ENCODE measurements at regions not wholly inside any gene's neighbourhood (a gene's known extent, or its start where the extent isn't known, plus 50 kb on each side); places are given as distances from the start of the nearest gene placed in this dataset.

GRCh38 chr4:144202081-144202480, 61.6 kb upstream of the GYPA start:
- no peak for DNase-seq (ENCODE audit: low read depth, low spot score)

- no peak for DNase-seq (ENCODE audit: low read depth, low spot score)
Measured at GRCh38 chr4:144203155-144203554, 62.6 kb upstream of the GYPA start.

DNA sequence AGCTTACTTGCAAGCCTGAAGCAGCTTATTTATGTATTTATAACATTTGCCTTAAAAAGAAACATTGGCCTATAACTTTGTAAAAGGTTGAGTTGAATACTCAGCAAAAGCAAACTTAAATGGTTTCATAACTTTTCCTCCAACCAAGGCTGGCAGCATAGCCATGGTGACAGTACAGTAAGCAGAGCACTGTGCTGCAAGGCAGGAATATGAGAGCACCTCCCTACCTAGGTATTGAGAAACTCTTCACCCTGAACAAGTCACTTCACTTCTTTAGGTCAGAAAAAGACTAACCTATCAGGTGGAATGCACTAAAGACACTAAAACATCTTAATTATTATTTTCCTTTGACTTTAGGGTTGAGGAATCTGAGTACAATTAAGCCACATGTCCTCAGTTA, 63.9 kb upstream of the GYPA start:
- no peak for DNase-seq (ENCODE audit: low read depth, low spot score)

DNA sequence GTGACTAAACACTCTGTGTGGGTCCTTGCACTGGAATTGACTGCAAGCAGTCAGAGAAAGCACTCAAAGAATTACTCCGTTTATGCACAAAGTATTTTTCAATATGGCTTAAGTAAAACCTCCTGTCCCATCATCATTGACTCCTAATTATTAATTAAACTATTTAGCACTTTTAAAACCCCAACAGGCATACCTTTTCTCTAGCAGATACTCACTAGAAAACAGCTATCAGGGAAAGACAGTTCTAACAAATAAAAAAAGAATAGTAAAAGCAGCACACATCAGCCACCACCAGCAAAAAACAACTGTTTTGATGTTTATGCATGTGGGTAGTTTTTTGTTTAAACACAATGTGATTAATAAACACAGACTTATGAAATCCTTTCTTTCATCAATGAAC, 66.2 kb upstream of the GYPA start:
- no peak for DNase-seq (ENCODE audit: low read depth, low spot score)

DNA sequence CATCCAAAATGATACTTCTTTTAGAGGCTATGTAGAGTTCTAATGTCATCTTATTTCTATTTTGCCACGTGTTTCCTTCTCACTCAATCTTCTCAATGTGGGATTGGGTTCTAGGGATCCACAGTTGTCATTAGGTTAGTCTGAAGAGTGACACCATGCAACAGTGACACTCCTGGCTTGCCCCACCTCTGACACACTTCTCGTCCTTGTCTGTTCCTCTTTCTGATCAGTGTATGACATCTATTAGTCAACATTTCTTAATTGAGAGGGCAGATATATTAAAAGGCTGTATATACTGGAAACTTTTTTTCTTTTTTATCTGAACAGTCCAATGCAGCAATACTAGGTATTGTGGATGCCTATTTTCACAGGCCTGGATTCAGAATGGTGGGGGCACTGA, 67.6 kb upstream of the GYPA start:
- no peak for DNase-seq (ENCODE audit: low read depth, low spot score)

- no peak for DNase-seq (ENCODE audit: low read depth, low spot score)
Measured at GRCh38 chr4:144209491-144209890, 69.0 kb upstream of the GYPA start.

- no peak for DNase-seq (ENCODE audit: low read depth, low spot score)
Measured at GRCh38 chr4:144213371-144213770, 72.9 kb upstream of the GYPA start.

GRCh38 chr4:144223149-144223548, 82.6 kb upstream of the GYPA start:
- no peak for DNase-seq (ENCODE audit: low read depth, low spot score)

DNA sequence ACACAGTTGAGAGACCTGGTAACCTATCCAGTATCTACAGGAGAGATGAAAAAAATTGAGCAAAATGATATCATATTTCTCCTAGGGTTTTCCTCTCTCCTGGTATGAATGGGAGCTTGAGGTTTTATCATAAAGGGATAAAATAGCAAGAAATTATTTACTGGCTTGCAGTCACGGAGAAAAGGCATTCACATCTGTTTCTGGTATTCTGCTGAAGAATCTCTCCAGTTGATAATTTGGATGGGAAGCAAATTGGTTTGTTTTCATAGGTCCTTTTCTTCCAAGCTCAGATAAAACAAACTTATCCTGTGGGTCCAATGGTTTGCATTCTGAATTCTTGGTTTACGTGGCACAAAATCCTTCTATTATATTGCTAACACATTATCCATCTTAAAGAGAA, 83.1 kb upstream of the GYPA start:
- DNase-seq (ENCODE audit: low read depth, low spot score) = no peak

DNA sequence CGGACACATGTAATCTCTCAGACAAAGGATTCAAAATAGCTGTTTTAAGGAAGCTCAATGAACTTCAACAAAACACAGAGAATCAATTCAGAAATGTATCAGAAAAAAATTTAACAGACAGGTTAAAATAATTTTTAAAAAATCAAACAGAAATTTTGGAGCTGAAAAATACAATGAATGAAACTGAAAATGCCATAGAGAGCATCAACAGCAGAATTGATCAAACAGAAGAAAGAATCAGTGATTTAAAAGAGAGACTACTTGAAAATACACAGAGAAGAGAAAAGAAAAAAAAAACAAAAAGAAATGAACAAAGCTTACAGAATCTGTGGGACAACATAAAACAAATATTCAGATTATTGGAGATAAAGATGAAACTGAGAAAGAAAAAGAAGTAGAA, 118.8 kb upstream of the GYPA start:
- DNase-seq (ENCODE audit: low read depth, low spot score) = no peak

DNA sequence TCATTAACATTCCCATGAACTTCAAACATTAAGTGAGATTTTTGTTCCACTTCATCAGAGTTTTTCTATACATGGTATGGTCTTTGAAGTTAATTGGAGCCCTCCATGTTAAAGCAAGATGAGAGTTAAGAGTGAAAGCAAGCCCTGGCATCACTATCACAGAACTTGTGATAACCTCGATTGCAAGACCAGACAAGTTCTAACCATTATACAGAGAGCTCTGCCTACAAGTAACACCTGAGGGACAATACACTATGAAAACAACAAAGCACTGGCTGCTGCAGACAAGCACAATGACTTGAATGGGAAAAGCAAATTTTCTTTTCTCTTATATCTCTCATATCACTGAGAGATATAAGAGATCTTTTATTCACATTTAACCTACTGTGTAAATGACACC, 126.6 kb upstream of the GYPA start:
- DNase-seq (ENCODE audit: low read depth, low spot score) = no peak

- no peak for DNase-seq (ENCODE audit: low read depth, low spot score)
Measured at GRCh38 chr4:144280688-144281087, 140.2 kb upstream of the GYPA start.

DNA sequence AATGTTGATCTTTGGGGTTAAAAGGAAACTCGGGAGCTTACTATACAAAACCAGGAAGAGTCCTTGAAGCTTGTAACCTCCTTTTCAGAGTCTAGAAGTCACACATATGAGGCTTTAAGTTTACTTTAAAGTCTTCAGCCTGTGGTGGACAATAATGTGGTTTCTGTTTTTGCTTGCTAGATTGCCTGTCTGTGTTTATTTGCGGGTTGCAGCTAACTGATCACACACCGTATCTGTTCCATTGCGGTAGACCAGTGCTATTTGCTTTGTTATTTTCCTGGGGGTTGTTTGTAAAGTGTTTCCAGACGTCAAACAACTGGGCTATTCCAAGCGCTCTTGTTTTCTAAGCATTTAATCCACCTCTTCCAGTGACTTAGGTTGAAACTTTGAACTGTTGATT, 143.0 kb upstream of the GYPA start:
- DNase-seq (ENCODE audit: low read depth, low spot score) = no peak

DNA sequence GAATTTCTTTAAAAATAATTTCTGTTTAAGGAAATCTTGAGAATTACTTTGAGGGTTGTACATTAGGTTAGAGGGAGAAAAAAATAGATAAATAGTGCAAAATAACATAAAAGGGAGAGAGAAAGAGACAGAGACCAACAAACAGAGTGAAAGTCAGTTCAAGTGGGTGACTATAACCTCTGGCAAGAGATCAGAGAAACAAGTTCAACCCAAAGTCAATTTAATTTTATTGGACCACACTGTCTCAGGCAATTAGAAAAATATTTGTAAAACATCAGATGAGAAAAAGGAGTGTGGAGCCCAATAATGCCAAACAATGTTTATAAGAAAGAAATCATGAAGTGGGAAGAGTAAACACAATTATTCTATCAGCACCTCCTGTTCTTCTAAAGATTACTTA, 143.5 kb upstream of the GYPA start:
- no peak for DNase-seq (ENCODE audit: low read depth, low spot score)

- DNase-seq (ENCODE audit: low read depth, low spot score) = peak; percentile 2
Measured at GRCh38 chr4:144288011-144288903, 147.7 kb upstream of the GYPA start.

GRCh38 chr4:144289667-144290428, 149.3 kb upstream of the GYPA start:
- peak; percentile 29 for DNase-seq (ENCODE audit: low read depth, low spot score)

- no peak for DNase-seq (ENCODE audit: low read depth, low spot score)
Measured at GRCh38 chr4:144291164-144291563, 150.6 kb upstream of the GYPA start.

DNA sequence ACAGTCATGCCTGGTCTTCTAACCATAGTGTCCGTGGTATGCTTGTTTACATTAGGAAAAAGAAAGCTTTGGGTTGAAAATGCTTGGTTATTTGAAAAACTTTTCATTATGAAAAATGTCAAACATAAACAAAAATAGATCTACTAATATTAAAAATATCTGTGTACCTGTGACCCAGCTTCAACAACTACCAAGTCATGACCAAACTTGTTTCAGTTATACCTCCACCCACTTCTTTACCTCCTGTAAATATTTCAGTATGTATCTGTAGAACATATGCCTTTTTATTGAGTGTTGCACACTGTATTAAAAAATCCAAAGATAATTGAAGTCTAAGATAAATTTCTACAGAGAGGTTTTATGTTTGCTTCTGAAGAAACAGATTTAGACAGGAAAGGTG, 153.7 kb upstream of the GYPA start:
- no peak for DNase-seq (ENCODE audit: low read depth, low spot score)

- peak; percentile 18 for DNase-seq (ENCODE audit: low read depth, low spot score)
Measured at GRCh38 chr4:144295286-144295995, 154.9 kb upstream of the GYPA start.

DNA sequence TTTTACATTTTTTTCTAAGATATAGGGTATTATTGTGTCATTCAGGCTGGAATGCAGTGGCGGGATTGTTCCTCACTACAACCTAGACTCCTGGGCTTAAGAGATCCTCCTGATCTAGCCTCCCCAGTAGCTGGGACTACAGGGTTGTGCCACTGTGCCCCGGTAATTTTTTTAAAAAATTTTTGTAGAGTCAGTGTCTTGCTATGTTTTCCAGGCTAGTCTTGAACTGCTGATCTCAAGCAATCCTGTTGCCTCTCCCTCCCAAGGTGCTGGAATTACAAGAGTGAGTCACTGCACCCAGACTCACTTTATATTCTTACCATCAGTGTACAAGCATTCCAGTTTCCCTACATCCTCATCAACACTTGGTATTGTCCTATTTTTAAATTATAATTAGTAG, 156.4 kb upstream of the GYPA start:
- no peak for DNase-seq (ENCODE audit: low read depth, low spot score)

- DNase-seq (ENCODE audit: low read depth, low spot score) = no peak
Measured at GRCh38 chr4:144298519-144298918, 158.0 kb upstream of the GYPA start.

DNA sequence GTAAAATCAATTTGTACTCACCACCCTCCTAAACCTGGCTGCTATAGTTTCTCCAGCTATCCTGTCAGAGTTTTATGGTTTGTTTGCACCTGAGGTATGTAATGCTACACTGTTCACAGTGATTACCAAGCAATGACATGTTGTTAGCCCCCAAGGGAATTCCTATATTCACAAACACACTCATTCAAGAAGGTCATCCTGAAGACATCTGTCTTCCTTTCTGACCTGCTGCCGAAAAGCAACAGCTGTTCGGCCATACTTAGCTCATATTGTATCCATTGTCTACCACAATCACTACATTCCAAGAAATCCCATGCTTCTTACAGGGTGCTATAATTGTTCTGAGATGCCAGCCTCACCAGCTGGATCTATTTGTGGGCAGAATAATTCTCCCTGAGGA, 160.1 kb upstream of the GYPA start:
- DNase-seq (ENCODE audit: low read depth, low spot score) = no peak

Measured in astrocyte of the hippocampus (primary cell).